GM12878 (cell line): ENCODE measurements at regions not wholly inside any gene's neighbourhood (a gene's known extent, or its start where the extent isn't known, plus 50 kb on each side); places are given as distances from the start of the nearest gene placed in this dataset.

Experiments
- ATAC-seq: fragments of 200-7000 bp; cut with Tn5 transposase; 3 replicates; pipeline ENCODE4 v1.9.1; 2020; ENCODE audit warnings: mild to moderate bottlenecking, moderate library complexity
- BruUV-seq: library from RNA; stranded (reverse); fragments of 400-500 nt; replicated peaks from 2 replicates; lab custom pipeline; 2021; lab: Mats Ljungman, UMichigan
- CTCF ChIA-PET: fragments of 300-600 bp; sonication (Branson Sonifier 250); formaldehyde crosslinking; extraction: SDS; loops from one replicate; lab custom pipeline; 2021; ENCODE audit warnings: inconsistent platforms; lab: Yijun Ruan, JAX
- POLR2A ChIA-PET: fragments of 350-600 bp; formaldehyde crosslinking; extraction: SDS; loops from one replicate; lab custom pipeline; 2021; ENCODE audit warnings: inconsistent platforms; lab: Charles Lee
- RAD21 ChIA-PET: fragments of 300-600 bp; sonication (Branson Sonifier 250); formaldehyde crosslinking; loops from one replicate; lab custom pipeline; 2023; ENCODE audit warnings: antibody characterized with exemption; ENCODE audit not compliant: unreplicated experiment; lab: Charles Lee
- SMC1A ChIA-PET: fragments of 300-600 bp; sonication (Branson Sonifier 250); formaldehyde crosslinking; loops from one replicate; lab custom pipeline; 2023; ENCODE audit not compliant: unreplicated experiment, uncharacterized antibody; lab: Charles Lee
- DNase-seq: peaks from one replicate; pipeline ENCODE4 v3.0.0-alpha.2; 2011; ENCODE audit warnings: low read depth, low spot score
- FAIRE-seq: peaks from 3 replicates; lab custom pipeline; 2011; peaks lifted over from hg19 to GRCh38; lab: Jason Lieb, UNC
- H2AFZ ChIP-seq: 2 replicates; pipeline ENCODE4 v1.6.0; 2011; ENCODE audit warnings: low read depth, low read length, control low read depth; ENCODE audit not compliant: control insufficient read depth
- H3K27ac ChIP-seq: 2 replicates; pipeline ENCODE4 v1.5.1; 2011; ENCODE audit warnings: control low read depth; ENCODE audit not compliant: control insufficient read depth, insufficient read depth
- H3K27me3 ChIP-seq, 2 experiments: replicated peaks in 1 of 2; 2 replicates each; pipeline versions ENCODE4 v1.6.0 to v1.6.1; 2011; ENCODE audit warnings: low read length in 1 of 2; ENCODE audit not compliant: control insufficient read depth in 2 of 2, insufficient read depth in 2 of 2
- H3K36me3 ChIP-seq, 2 experiments: 2 replicates each; pipeline ENCODE4 v1.5.1; 2011; ENCODE audit warnings: low read length in 1 of 2; ENCODE audit not compliant: control insufficient read depth in 2 of 2, insufficient read depth in 2 of 2
- H3K4me1 ChIP-seq: 2 replicates; pipeline ENCODE4 v1.6.1; 2011; ENCODE audit warnings: mild to moderate bottlenecking, low read length, moderate library complexity, mixed read lengths; ENCODE audit not compliant: control insufficient read depth, insufficient read depth
- H3K4me2 ChIP-seq: 2 replicates; pipeline ENCODE4 v1.6.0; 2011; ENCODE audit warnings: control low read depth; ENCODE audit not compliant: control insufficient read depth, insufficient read depth
- H3K4me3 ChIP-seq: fragments of 200-600 bp; sonication (generic); 2 replicates; pipeline ENCODE4 v1.5.1; 2016
- H3K79me2 ChIP-seq: 2 replicates; pipeline ENCODE4 v1.6.0; 2011; ENCODE audit warnings: low read length; ENCODE audit not compliant: control insufficient read depth, insufficient read depth
- H3K9ac ChIP-seq: 2 replicates; pipeline ENCODE4 v1.8.0; 2011; ENCODE audit warnings: low read length, control low read depth, mixed read lengths; ENCODE audit not compliant: control insufficient read depth, insufficient read depth
- H3K9me3 ChIP-seq: replicated peaks from 3 replicates; pipeline ENCODE4 v1.5.1; 2011; ENCODE audit warnings: mild to moderate bottlenecking, low read length; ENCODE audit not compliant: control insufficient read depth, insufficient read depth
- H4K20me1 ChIP-seq: 2 replicates; pipeline ENCODE4 v1.6.0; 2011; ENCODE audit not compliant: control insufficient read depth, insufficient read depth
- ATF3 ChIP-seq: IDR thresholded peaks from 2 replicates; pipeline ENCODE4 v1.6.1; 2011; ENCODE audit warnings: low read depth, mild to moderate bottlenecking, low read length, moderate library complexity, borderline replicate concordance; ENCODE audit errors: extremely low read depth
- BRCA1 ChIP-seq: IDR thresholded peaks from 2 replicates; pipeline ENCODE4 v1.6.1; 2011; ENCODE audit warnings: low read depth, low read length, improper control_type of control experiment
- GABPA ChIP-seq: IDR thresholded peaks from 2 replicates; pipeline ENCODE4 v1.6.1; 2014; ENCODE audit warnings: antibody characterized with exemption, low read depth, mild to moderate bottlenecking, inconsistent platforms
- MEF2A ChIP-seq: IDR thresholded peaks from 2 replicates; pipeline ENCODE4 v1.6.1; 2011; ENCODE audit warnings: low read depth, mild to moderate bottlenecking, low read length, moderate library complexity; ENCODE audit not compliant: insufficient read depth
- MTA3 ChIP-seq: IDR thresholded peaks from 2 replicates; pipeline ENCODE4 v1.6.1; 2012; ENCODE audit warnings: low read length, inconsistent platforms, borderline replicate concordance
- NR2F1 ChIP-seq: fragments of 450-650 bp; conservative IDR thresholded peaks from 2 replicates; pipeline ENCODE4 v1.6.1; 2017; ENCODE audit warnings: mild to moderate bottlenecking
- POLR2AphosphoS5 ChIP-seq: IDR thresholded peaks from 2 replicates; pipeline ENCODE4 v1.6.1; 2011; ENCODE audit warnings: mild to moderate bottlenecking, low read length, inconsistent platforms
- RBBP5 ChIP-seq: fragments of 200-600 bp; sonication (generic); conservative IDR thresholded peaks from 2 replicates; pipeline ENCODE4 v1.6.1; 2016
- RUNX3 ChIP-seq: IDR thresholded peaks from 2 replicates; pipeline ENCODE4 v1.6.1; 2012; ENCODE audit warnings: low read length, inconsistent platforms
- SREBF1 ChIP-seq: IDR thresholded peaks from 2 replicates; pipeline ENCODE4 v1.6.1; 2012; ENCODE audit warnings: mild to moderate bottlenecking, low read length
- TCF3 ChIP-seq: IDR thresholded peaks from 2 replicates; pipeline ENCODE4 v1.6.1; 2012; ENCODE audit warnings: low read depth, mild to moderate bottlenecking, low read length, borderline replicate concordance; ENCODE audit not compliant: insufficient read depth
- ZNF24 ChIP-seq: fragments of 450-650 bp; IDR thresholded peaks from 2 replicates; pipeline ENCODE4 v1.6.1; 2017; ENCODE audit warnings: antibody characterized with exemption, mild to moderate bottlenecking
- WGBS: methylation state at CpG from one replicate; pipeline ENCODE4 v1.1.6; 2016; ENCODE audit warnings: low lambda C conversion rate; ENCODE audit not compliant: insufficient replicate concordance, insufficient coverage; ENCODE audit errors: missing lambda C conversion rate; 5-methylcytosine and 5-hydroxymethylcytosine counted together
- in situ Hi-C: fragments of 300-500 bp; cut with MboI; formaldehyde crosslinking; loops from 9 replicates; pipeline ENCODE4 v1.14.3; 2018; ENCODE audit warnings: mixed read lengths
- intact Hi-C: fragments of 100-400 bp; cut with micrococcal nuclease; formaldehyde crosslinking; loops from one replicate; pipeline ENCODE4 v1.14.2; 2022; ENCODE audit not compliant: unreplicated experiment
- TF ChIP-seq, protein P1 (sequence below): fragments of 450-650 bp; formaldehyde crosslinking; IDR thresholded peaks from 2 replicates; pipeline ENCODE4 v1.4.0; 2020; ENCODE audit warnings: mild to moderate bottlenecking, moderate library complexity
- TF ChIP-seq, protein P2 (sequence below): IDR thresholded peaks from 2 replicates; pipeline ENCODE4 v1.6.1; 2012; ENCODE audit warnings: low read depth, low read length, improper control_type of control experiment

DNA sequence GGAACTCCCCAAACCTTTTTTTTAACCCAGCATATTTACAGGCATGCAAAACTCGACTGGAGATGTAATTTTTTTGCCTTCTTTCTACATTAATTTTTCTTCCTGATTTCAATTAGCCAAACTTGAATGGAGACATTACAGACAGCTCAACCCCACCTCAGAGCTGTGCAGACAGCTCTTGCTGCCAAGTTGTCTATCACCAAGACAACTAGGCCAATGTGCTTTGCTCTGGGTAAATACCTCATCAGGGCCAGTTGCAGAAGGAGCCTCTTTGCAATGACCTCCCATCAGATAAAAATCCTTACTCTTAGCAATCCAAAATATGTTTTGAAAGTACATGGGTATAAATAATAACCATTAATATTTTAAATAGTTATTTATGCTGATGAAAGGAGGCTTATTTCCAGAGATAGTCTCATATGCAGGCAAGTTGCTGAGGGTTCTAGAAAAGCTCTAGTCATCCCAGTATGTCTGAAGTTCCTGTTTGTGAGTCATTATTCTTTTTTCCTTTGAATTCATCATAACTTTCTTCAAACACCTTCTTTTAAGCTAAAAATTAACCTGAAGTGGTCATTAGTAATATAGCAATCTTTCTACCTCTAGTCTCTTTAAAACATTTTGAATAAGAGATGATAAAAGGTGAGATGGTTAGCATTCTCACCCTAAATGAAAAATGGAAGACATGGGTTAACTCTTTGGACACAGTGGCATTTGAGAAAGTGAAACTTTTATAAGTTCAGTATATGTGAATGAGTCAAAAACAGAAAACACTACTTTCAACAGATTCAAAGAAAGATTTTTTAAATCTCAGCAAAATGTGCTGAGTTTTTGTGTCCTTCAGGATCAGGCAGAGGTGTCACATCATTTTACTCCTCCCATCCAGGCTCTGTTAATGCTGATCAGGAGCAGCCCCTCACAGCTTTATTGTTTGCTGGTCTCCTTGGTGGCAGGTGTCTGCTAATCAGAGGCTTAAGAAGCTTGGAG, 475.5 kb upstream of the FGF16 start:
- in situ Hi-C loops (no loop called here), intact Hi-C loops (no loop called here)
- no peak for DNase-seq
- Histone ChIP-seq H3K4me3 (no peak overlapping the region), H3K27me3 (no peaks in the 10 kb centered on the region), H3K4me2 (no peak overlapping the region), H3K36me3 (no peaks in the 10 kb centered on the region), H4K20me1 (no peaks in the 10 kb centered on the region), H3K79me2 (no peaks in the 10 kb centered on the region), H3K4me1 (no peaks in the 10 kb centered on the region), H3K27ac (no peak overlapping the region), H3K9ac (no peak overlapping the region), H3K9me3 (no peaks in the 10 kb centered on the region), H2AFZ (no peak overlapping the region)
- CTCF ChIA-PET: no interaction called here
- no peak for ATAC-seq
- SMC1A ChIA-PET: no interaction called here
- RAD21 ChIA-PET: no interaction called here
- FAIRE-seq: no peak
- WGBS: 0% methylated on average over 1 of the region's 1 CpG
- BruUV-seq: no TSS peak
- TF ChIP-seq BRCA1 (no peak), MTA3 (no peak), RUNX3 (no peak), RBBP5 (no peak), MEF2A (no peak), NR2F1 (no peak), SREBF1 (no peak), GABPA (no peak), TCF3 (no peak), ATF3 (no peak), ZNF24 (no peak), POLR2AphosphoS5 (no peak)
- TF ChIP-seq, protein P1, sequence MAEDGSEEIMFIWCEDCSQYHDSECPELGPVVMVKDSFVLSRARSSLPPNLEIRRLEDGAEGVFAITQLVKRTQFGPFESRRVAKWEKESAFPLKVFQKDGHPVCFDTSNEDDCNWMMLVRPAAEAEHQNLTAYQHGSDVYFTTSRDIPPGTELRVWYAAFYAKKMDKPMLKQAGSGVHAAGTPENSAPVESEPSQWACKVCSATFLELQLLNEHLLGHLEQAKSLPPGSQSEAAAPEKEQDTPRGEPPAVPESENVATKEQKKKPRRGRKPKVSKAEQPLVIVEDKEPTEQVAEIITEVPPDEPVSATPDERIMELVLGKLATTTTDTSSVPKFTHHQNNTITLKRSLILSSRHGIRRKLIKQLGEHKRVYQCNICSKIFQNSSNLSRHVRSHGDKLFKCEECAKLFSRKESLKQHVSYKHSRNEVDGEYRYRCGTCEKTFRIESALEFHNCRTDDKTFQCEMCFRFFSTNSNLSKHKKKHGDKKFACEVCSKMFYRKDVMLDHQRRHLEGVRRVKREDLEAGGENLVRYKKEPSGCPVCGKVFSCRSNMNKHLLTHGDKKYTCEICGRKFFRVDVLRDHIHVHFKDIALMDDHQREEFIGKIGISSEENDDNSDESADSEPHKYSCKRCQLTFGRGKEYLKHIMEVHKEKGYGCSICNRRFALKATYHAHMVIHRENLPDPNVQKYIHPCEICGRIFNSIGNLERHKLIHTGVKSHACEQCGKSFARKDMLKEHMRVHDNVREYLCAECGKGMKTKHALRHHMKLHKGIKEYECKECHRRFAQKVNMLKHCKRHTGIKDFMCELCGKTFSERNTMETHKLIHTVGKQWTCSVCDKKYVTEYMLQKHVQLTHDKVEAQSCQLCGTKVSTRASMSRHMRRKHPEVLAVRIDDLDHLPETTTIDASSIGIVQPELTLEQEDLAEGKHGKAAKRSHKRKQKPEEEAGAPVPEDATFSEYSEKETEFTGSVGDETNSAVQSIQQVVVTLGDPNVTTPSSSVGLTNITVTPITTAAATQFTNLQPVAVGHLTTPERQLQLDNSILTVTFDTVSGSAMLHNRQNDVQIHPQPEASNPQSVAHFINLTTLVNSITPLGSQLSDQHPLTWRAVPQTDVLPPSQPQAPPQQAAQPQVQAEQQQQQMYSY (CRISPR knock-in tag): no peak
- TF ChIP-seq, protein P2, sequence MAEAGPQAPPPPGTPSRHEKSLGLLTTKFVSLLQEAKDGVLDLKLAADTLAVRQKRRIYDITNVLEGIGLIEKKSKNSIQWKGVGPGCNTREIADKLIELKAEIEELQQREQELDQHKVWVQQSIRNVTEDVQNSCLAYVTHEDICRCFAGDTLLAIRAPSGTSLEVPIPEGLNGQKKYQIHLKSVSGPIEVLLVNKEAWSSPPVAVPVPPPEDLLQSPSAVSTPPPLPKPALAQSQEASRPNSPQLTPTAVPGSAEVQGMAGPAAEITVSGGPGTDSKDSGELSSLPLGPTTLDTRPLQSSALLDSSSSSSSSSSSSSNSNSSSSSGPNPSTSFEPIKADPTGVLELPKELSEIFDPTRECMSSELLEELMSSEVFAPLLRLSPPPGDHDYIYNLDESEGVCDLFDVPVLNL: no peak
- POLR2A ChIA-PET: interaction anchor here (0.6 kb wide), 1 partner anchor 12 kb away, joined by 3 read pairs; no protein-coding TSS in a partner anchor
